Upper lobe of left lung (tissue), 4 donors: ENCODE measurements at regions not wholly inside any gene's neighbourhood (a gene's known extent, or its start where the extent isn't known, plus 50 kb on each side); places are given as distances from the start of the nearest gene placed in this dataset.

Experiments
- POLR2A ChIP-seq, 4 donors: fragments of 450-650 bp; IDR thresholded peaks; one replicate each; pipeline ENCODE4 v1.5.1; 2016 to 2017; ENCODE audit warnings: antibody characterized with exemption in 4 of 4, mild to moderate bottlenecking in 2 of 4
- TF ChIP-seq, protein P1 (sequence below), 6 experiments: fragments of 450-650 bp in 4 of 6; fragments of 200-600 bp in 2 of 6; sonication (generic) in 2 of 6; IDR thresholded peaks; one replicate each; pipeline ENCODE4 v1.5.1; 2016 to 2019; ENCODE audit warnings: antibody characterized with exemption in 6 of 6

GRCh38 chr4:83890231-83890630 is 354.3 kb downstream of the GPAT3 start:
- TF ChIP-seq, protein P1, sequence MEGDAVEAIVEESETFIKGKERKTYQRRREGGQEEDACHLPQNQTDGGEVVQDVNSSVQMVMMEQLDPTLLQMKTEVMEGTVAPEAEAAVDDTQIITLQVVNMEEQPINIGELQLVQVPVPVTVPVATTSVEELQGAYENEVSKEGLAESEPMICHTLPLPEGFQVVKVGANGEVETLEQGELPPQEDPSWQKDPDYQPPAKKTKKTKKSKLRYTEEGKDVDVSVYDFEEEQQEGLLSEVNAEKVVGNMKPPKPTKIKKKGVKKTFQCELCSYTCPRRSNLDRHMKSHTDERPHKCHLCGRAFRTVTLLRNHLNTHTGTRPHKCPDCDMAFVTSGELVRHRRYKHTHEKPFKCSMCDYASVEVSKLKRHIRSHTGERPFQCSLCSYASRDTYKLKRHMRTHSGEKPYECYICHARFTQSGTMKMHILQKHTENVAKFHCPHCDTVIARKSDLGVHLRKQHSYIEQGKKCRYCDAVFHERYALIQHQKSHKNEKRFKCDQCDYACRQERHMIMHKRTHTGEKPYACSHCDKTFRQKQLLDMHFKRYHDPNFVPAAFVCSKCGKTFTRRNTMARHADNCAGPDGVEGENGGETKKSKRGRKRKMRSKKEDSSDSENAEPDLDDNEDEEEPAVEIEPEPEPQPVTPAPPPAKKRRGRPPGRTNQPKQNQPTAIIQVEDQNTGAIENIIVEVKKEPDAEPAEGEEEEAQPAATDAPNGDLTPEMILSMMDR (IDR thresholded peaks at IDR 0.05): no peak
- no peak for TF ChIP-seq POLR2A (IDR thresholded peaks at IDR 0.05)
